H1 (cell line): ENCODE measurements at regions not wholly inside any gene's neighbourhood (a gene's known extent, or its start where the extent isn't known, plus 50 kb on each side); places are given as distances from the start of the nearest gene placed in this dataset.

Source experiments
- CTCF ChIA-PET: fragments of 300-600 bp; sonication (Branson Sonifier 250); formaldehyde crosslinking; loops from one replicate; lab custom pipeline; 2021; ENCODE audit not compliant: partially characterized antibody; lab: Charles Lee
- POLR2A ChIA-PET: fragments of 300-600 bp; sonication (Branson Sonifier 250); formaldehyde crosslinking; loops from one replicate; lab custom pipeline; 2021; ENCODE audit warnings: inconsistent platforms; ENCODE audit not compliant: partially characterized antibody; lab: Charles Lee
- DNase-seq, 2 experiments: peaks; one replicate each; pipeline versions ENCODE4 v3.0.0 to v3.0.0-alpha.2; 2010 to 2022; ENCODE audit warnings: low spot score in 2 of 2, low read depth in 1 of 2, mixed read lengths in 1 of 2
- FAIRE-seq: peaks from 2 replicates; lab custom pipeline; 2011; peaks lifted over from hg19 to GRCh38; lab: Jason Lieb, UNC
- H2AFZ ChIP-seq: 2 replicates; pipeline ENCODE4 v1.8.1; 2012; ENCODE audit warnings: low read length, inconsistent platforms
- H2AK5ac ChIP-seq: 2 replicates; pipeline ENCODE4 v1.6.1; 2013; ENCODE audit warnings: low read depth, low read length
- H2BK120ac ChIP-seq: replicated peaks from 2 replicates; pipeline ENCODE3; 2013; ENCODE audit warnings: low read depth, low read length, inconsistent platforms
- H2BK12ac ChIP-seq: 2 replicates; pipeline ENCODE4 v1.6.1; 2013; ENCODE audit warnings: low read depth, low read length
- H2BK15ac ChIP-seq: 2 replicates; pipeline ENCODE4 v1.6.1; 2013; ENCODE audit warnings: low read length
- H2BK20ac ChIP-seq: 2 replicates; pipeline ENCODE4 v1.6.1; 2013; ENCODE audit warnings: low read length
- H2BK5ac ChIP-seq: 2 replicates; pipeline ENCODE4 v1.6.1; 2013; ENCODE audit warnings: low read depth, low read length
- H3K14ac ChIP-seq: 2 replicates; pipeline ENCODE4 v1.6.1; 2013; ENCODE audit warnings: inconsistent platforms; ENCODE audit not compliant: insufficient read length
- H3K18ac ChIP-seq: 2 replicates; pipeline ENCODE4 v1.6.1; 2013; ENCODE audit warnings: low read length; ENCODE audit errors: extremely low read depth
- H3K23ac ChIP-seq: 2 replicates; pipeline ENCODE4 v1.6.1; 2013; ENCODE audit warnings: inconsistent platforms; ENCODE audit not compliant: insufficient read length
- H3K23me2 ChIP-seq: 2 replicates; pipeline ENCODE4 v1.6.1; 2013; ENCODE audit warnings: low read depth, low read length
- H3K27ac ChIP-seq: 2 replicates; pipeline ENCODE4 v1.6.1; 2011; ENCODE audit warnings: low read depth, low read length, inconsistent platforms
- H3K27me3 ChIP-seq, 4 experiments: replicated peaks in 1 of 4; 1 replicate in 1 of 4; 2 replicates in 3 of 4; pipeline versions ENCODE4 v1.6.1 to v1.8.1; 2011 to 2013; ENCODE audit warnings: low read length in 3 of 4, mild to moderate bottlenecking in 3 of 4, inconsistent platforms in 2 of 4, mixed read lengths in 2 of 4, moderate library complexity in 1 of 4; ENCODE audit not compliant: control insufficient read depth in 3 of 4, insufficient read depth in 3 of 4; ENCODE audit errors: extremely low read depth in 1 of 4
- H3K36me3 ChIP-seq, 4 experiments: 2 replicates each; pipeline versions ENCODE4 v1.6.1 to v1.8.1; 2011 to 2013; ENCODE audit warnings: mild to moderate bottlenecking in 4 of 4, low read length in 3 of 4, moderate library complexity in 2 of 4, control low read depth in 1 of 4, inconsistent platforms in 1 of 4; ENCODE audit not compliant: insufficient read depth in 4 of 4, control insufficient read depth in 2 of 4
- H3K4ac ChIP-seq: replicated peaks from 2 replicates; pipeline ENCODE3; 2013; ENCODE audit warnings: low read length, low read depth, mixed read lengths, inconsistent platforms; ENCODE audit not compliant: insufficient read length
- H3K4me1 ChIP-seq, 4 experiments: replicated peaks in 1 of 4; 1 replicate in 1 of 4; 2 replicates in 3 of 4; pipeline versions ENCODE4 v1.6.1 to v1.8.1; 2011 to 2013; ENCODE audit warnings: low read length in 3 of 4, inconsistent platforms in 2 of 4, mixed read lengths in 1 of 4; ENCODE audit not compliant: insufficient read depth in 4 of 4, control insufficient read depth in 3 of 4
- H3K4me2 ChIP-seq, 2 experiments: 2 replicates each; pipeline versions ENCODE4 v1.6.1 to v1.8.1; 2011 to 2013; ENCODE audit warnings: low read depth in 2 of 2, low read length in 2 of 2, control low read depth in 1 of 2, inconsistent platforms in 1 of 2, mild to moderate bottlenecking in 1 of 2; ENCODE audit not compliant: insufficient read depth in 1 of 2
- H3K4me3 ChIP-seq, 4 experiments: fragments of 200-600, 300-600 bp in 1 of 4; sonication (generic), shearing (Covaris generic), sonication (Bioruptor Twin) in 1 of 4; 2 replicates each; pipeline versions ENCODE4 v1.5.1 to v1.8.1; 2011 to 2016; ENCODE audit warnings: low read length in 4 of 4, low read depth in 3 of 4, control low read depth in 2 of 4, inconsistent platforms in 2 of 4, mild to moderate bottlenecking in 2 of 4, mixed read lengths in 1 of 4, moderate library complexity in 1 of 4; ENCODE audit not compliant: insufficient read depth in 2 of 4; ENCODE audit errors: extremely low read depth in 1 of 4
- H3K56ac ChIP-seq: replicated peaks from 2 replicates; pipeline ENCODE3; 2013; ENCODE audit warnings: low read depth, mild to moderate bottlenecking, mixed read lengths, low read length, inconsistent platforms; ENCODE audit not compliant: insufficient read length
- H3K79me1 ChIP-seq: 2 replicates; pipeline ENCODE4 v1.6.1; 2013; ENCODE audit warnings: low read depth, low read length, control low read depth
- H3K79me2 ChIP-seq, 2 experiments: 2 replicates each; pipeline versions ENCODE4 v1.6.1 to v1.8.1; 2012 to 2013; ENCODE audit warnings: low read length in 2 of 2, mild to moderate bottlenecking in 2 of 2, inconsistent platforms in 1 of 2; ENCODE audit not compliant: insufficient read depth in 2 of 2, control insufficient read depth in 1 of 2
- H3K9ac ChIP-seq, 4 experiments: replicated peaks in 1 of 4; 1 replicate in 1 of 4; 2 replicates in 3 of 4; pipeline versions ENCODE4 v1.6.1 to v1.8.1; 2011 to 2013; ENCODE audit warnings: low read depth in 3 of 4, low read length in 3 of 4, control low read depth in 2 of 4, mild to moderate bottlenecking in 2 of 4, moderate library complexity in 2 of 4, inconsistent platforms in 1 of 4; ENCODE audit errors: extremely low read depth in 1 of 4
- H3K9me3 ChIP-seq, 2 experiments: 2 replicates each; pipeline versions ENCODE4 v1.6.1 to v1.8.1; 2012 to 2013; ENCODE audit warnings: mild to moderate bottlenecking in 2 of 2, moderate library complexity in 2 of 2, control low read depth in 1 of 2, inconsistent platforms in 1 of 2, low read depth in 1 of 2, low read length in 1 of 2, mixed read lengths in 1 of 2; ENCODE audit not compliant: insufficient read depth in 2 of 2
- H4K20me1 ChIP-seq, 2 experiments: replicated peaks in 1 of 2; 2 replicates each; pipeline versions ENCODE3 to v1.8.1; 2011 to 2013; ENCODE audit warnings: inconsistent platforms in 2 of 2, low read length in 2 of 2, mild to moderate bottlenecking in 1 of 2; ENCODE audit not compliant: insufficient read depth in 2 of 2, control insufficient read depth in 1 of 2
- H4K5ac ChIP-seq: 2 replicates; pipeline ENCODE4 v1.6.1; 2013; ENCODE audit warnings: low read length, low read depth, mixed read lengths, inconsistent platforms; ENCODE audit not compliant: insufficient read length
- H4K8ac ChIP-seq: 2 replicates; pipeline ENCODE4 v1.8.0; 2013; ENCODE audit warnings: mild to moderate bottlenecking, moderate library complexity, low read length, inconsistent platforms; ENCODE audit not compliant: insufficient read depth; ENCODE audit errors: extremely low read depth
- H4K91ac ChIP-seq: replicated peaks from 2 replicates; pipeline ENCODE3; 2013; ENCODE audit warnings: low read length, mixed read lengths, inconsistent platforms; ENCODE audit not compliant: insufficient read length
- ASH2L ChIP-seq: fragments of 200-600, 300-600 bp; sonication (generic); IDR thresholded peaks from one replicate; pipeline ENCODE4 v1.7.1; 2017; ENCODE audit warnings: low read length
- BRCA1 ChIP-seq: IDR thresholded peaks from 2 replicates; pipeline ENCODE4 v1.6.1; 2012; ENCODE audit warnings: low read depth, low read length, improper control_type of control experiment
- CEBPB ChIP-seq: IDR thresholded peaks from 2 replicates; pipeline ENCODE4 v1.6.1; 2012; ENCODE audit warnings: low read depth, low read length
- CHD1 ChIP-seq: IDR thresholded peaks from 2 replicates; pipeline ENCODE4 v1.6.1; 2012; ENCODE audit warnings: low read depth, low read length, improper control_type of control experiment
- CREB1 ChIP-seq: IDR thresholded peaks from 2 replicates; pipeline ENCODE4 v1.6.1; 2012; ENCODE audit warnings: inconsistent platforms
- CTBP2 ChIP-seq: IDR thresholded peaks from 2 replicates; pipeline ENCODE4 v1.7.0; 2011; ENCODE audit warnings: borderline replicate concordance, mild to moderate bottlenecking, moderate library complexity, mixed read lengths, low read length; ENCODE audit not compliant: insufficient read depth, insufficient read length
- EZH2 ChIP-seq: fragments of 200-600 bp; sonication (generic); IDR thresholded peaks from 2 replicates; pipeline ENCODE4 v1.7.1; 2012; ENCODE audit warnings: low read depth, mild to moderate bottlenecking, moderate library complexity, low read length, inconsistent platforms; ENCODE audit not compliant: severe bottlenecking
- GTF2F1 ChIP-seq: IDR thresholded peaks from 2 replicates; pipeline ENCODE4 v1.6.1; 2012; ENCODE audit warnings: low read depth, low read length, improper control_type of control experiment, borderline replicate concordance
- SAP30 ChIP-seq: fragments of 300-600 bp; sonication (generic); IDR thresholded peaks from 2 replicates; pipeline ENCODE4 v1.7.1; 2012; ENCODE audit warnings: low read length, moderate library complexity, mild to moderate bottlenecking, inconsistent platforms; ENCODE audit not compliant: insufficient read depth, insufficient replicate concordance
- SIN3A ChIP-seq, 2 experiments: IDR thresholded peaks in 1 of 2; conservative IDR thresholded peaks in 1 of 2; 2 replicates each; pipeline ENCODE4 v1.6.1; 2011 to 2012; ENCODE audit warnings: low read length in 2 of 2, improper control_type of control experiment in 1 of 2, low read depth in 1 of 2, mild to moderate bottlenecking in 1 of 2
- SP1 ChIP-seq: IDR thresholded peaks from 2 replicates; pipeline ENCODE4 v1.6.1; 2011; ENCODE audit warnings: low read depth, low read length
- SP2 ChIP-seq: IDR thresholded peaks from 2 replicates; pipeline ENCODE4 v1.6.1; 2012; ENCODE audit warnings: mild to moderate bottlenecking, low read length, inconsistent platforms
- SP4 ChIP-seq: IDR thresholded peaks from 2 replicates; pipeline ENCODE4 v1.6.1; 2012; ENCODE audit warnings: low read length, inconsistent platforms
- TCF12 ChIP-seq: IDR thresholded peaks from 2 replicates; pipeline ENCODE4 v1.6.1; 2011; ENCODE audit warnings: low read depth, mild to moderate bottlenecking, low read length
- YY1 ChIP-seq: IDR thresholded peaks from 2 replicates; pipeline ENCODE4 v1.6.1; 2011; ENCODE audit warnings: low read depth, mild to moderate bottlenecking, low read length
- WGBS, 2 experiments: shearing (Covaris generic) in 1 of 2; methylation state at CpG; one replicate each; pipeline versions ENCODE4 v1.1.6 to v1.1.7; 2013 to 2015; ENCODE audit warnings: low lambda C conversion rate in 2 of 2, mixed read lengths in 2 of 2, inconsistent platforms in 1 of 2, low coverage in 1 of 2, missing lambda C conversion rate in 1 of 2; ENCODE audit not compliant: insufficient replicate concordance in 2 of 2, insufficient coverage in 1 of 2, insufficient read length in 1 of 2; ENCODE audit errors: extremely low coverage in 1 of 2, missing lambda C conversion rate in 1 of 2; 5-methylcytosine and 5-hydroxymethylcytosine counted together
- TF ChIP-seq, protein P1 (sequence below): IDR thresholded peaks from 2 replicates; pipeline ENCODE4 v1.6.1; 2012; ENCODE audit warnings: inconsistent platforms

DNA sequence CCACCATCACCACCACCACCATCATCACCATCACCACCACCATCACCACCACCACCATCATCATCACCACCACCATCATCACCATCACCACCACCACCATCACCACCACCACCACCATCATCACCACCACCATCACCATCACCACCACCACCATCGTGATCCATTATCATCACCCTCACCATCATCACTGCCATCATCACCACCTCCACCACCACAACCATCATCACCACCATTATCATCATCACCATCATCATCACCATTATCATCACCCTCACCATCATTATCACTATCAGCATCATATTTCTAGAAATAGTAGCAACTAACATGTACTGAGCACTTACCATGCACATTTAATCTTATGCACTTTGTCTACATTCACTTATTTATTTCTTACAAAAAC is 94.9 kb downstream of the C16orf95 start:
- no peak overlapping the region for H4K91ac ChIP-seq
- H4K8ac ChIP-seq, result no peak overlapping the region
- peaks cover 0 to 7% of the 10 kb centered on the region in 2 experiments for H4K20me1 ChIP-seq
- WGBS, 2 experiments, result 94% methylated on average over 1 of the region's 1 CpG; no CpG with 5 or more reads in 1 of the 2 experiments
- TF ChIP-seq GTF2F1, result no peak
- TF ChIP-seq CHD1, result no peak
- no peak for TF ChIP-seq SP4
- TF ChIP-seq CEBPB, result no peak
- TF ChIP-seq, protein P1, sequence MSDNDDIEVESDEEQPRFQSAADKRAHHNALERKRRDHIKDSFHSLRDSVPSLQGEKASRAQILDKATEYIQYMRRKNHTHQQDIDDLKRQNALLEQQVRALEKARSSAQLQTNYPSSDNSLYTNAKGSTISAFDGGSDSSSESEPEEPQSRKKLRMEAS, result no peak
- no peak for TF ChIP-seq CTBP2
- TF ChIP-seq SP2, result no peak
- no peak for TF ChIP-seq BRCA1
- no peak for TF ChIP-seq TCF12
- no peak for TF ChIP-seq SP1
- TF ChIP-seq EZH2, result no peak
- TF ChIP-seq SIN3A (conservative IDR thresholded peaks at IDR 0.05 in 1 of 2, IDR thresholded peaks at IDR 0.05 in 1 of 2; ENCODE audit: low read depth in 1 of 2, low read length in 2 of 2), result no peak
- no peak for TF ChIP-seq ASH2L
- no peak for TF ChIP-seq SAP30
- no peak for TF ChIP-seq CREB1
- no peak for TF ChIP-seq YY1
- TF ChIP-seq, all 59 proteins: peak for 0
- peaks cover 15% of the 10 kb centered on the region for H3K23me2 ChIP-seq
- ChIA-PET POLR2A (no interaction called here), CTCF (no interaction called here)
- H3K9me3 ChIP-seq, result no peaks in the 10 kb centered on the region; a peak in 1 of 4 replicates
- no peak overlapping the region for H3K18ac ChIP-seq
- H3K4ac ChIP-seq, result no peak overlapping the region
- H2BK120ac ChIP-seq, result no peak overlapping the region
- H3K9ac ChIP-seq, result no peak overlapping the region
- H3K27ac ChIP-seq, result no peak overlapping the region
- 0 out of 2 replicates have a peak overlapping the region, but pooled peaks have one; percentile 44 for H2BK5ac ChIP-seq
- H3K4me1 ChIP-seq, result no peaks in the 10 kb centered on the region
- no peak overlapping the region for H2BK15ac ChIP-seq
- no peak for FAIRE-seq
- no peaks in the 10 kb centered on the region for H3K79me2 ChIP-seq
- no peak overlapping the region for H2BK12ac ChIP-seq
- no peak overlapping the region for H2BK20ac ChIP-seq
- H3K27me3 ChIP-seq, result no peaks in the 10 kb centered on the region
- H4K5ac ChIP-seq, result no peak overlapping the region
- H3K4me3 ChIP-seq, result no peak overlapping the region
- no peak overlapping the region for H2AK5ac ChIP-seq
- H3K4me2 ChIP-seq, result no peak overlapping the region
- no peaks in the 10 kb centered on the region for H3K79me1 ChIP-seq
- no peak overlapping the region for H3K14ac ChIP-seq
- no peaks in the 10 kb centered on the region for H3K36me3 ChIP-seq
- H3K23ac ChIP-seq, result no peak overlapping the region
- no peak overlapping the region for H3K56ac ChIP-seq
- no peak overlapping the region for H2AFZ ChIP-seq
- DNase-seq, result no peak
